ENCODE measurements at regions not wholly inside any gene's neighbourhood (a gene's known extent, or its start where the extent isn't known, plus 50 kb on each side); places are given as distances from the start of the nearest gene placed in this dataset.

DNA sequence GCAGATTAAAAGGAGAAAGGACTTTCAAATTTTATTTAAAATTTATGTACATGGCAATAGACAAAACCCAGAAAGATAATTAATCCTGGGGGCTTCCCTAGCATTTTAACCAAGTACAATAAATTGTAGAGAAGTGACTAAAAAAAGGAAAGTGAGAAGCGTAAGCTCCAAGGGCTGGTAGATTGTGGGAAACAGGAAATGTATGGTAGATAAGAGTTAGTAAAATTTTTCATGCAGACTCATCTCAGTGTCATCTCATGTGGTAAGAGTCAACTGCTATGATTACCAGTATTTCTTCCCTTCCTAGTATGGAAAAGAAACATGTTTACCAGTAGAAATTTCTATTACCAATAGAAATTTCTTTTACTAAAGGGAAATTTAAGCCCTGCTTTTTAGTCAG is 464.3 kb upstream of the AGTR1 start:
- Mint-ChIP-seq H3K4me3 (no peak overlapping the region), H3K4me1 (no peaks in the 10 kb centered on the region), H3K9me3 (no peaks in the 10 kb centered on the region), H3K36me3 (ENCODE audit: low read depth) (no peaks in the 10 kb centered on the region), H3K27ac (no peak overlapping the region), H3K27me3 (ENCODE audit: insufficient read depth, low read depth, poor library complexity) (peaks cover 2% of the 10 kb centered on the region)
- Histone ChIP-seq H3K9me2 (ENCODE audit: insufficient read depth) (peaks cover 6% of the 10 kb centered on the region), H3K27ac (ENCODE audit: low read depth) (no peak overlapping the region), H3F3A (replicated peaks; ENCODE audit: low read depth) (no peaks in the 10 kb centered on the region), H3K4me2 (no peak overlapping the region), H4K20me1 (replicated peaks; ENCODE audit: insufficient read depth) (no peaks in the 10 kb centered on the region), H3K79me2 (replicated peaks; ENCODE audit: insufficient read depth) (no peaks in the 10 kb centered on the region), H2AFZ (no peak overlapping the region), H3K4me3 (no peak overlapping the region), H3K27me3 (ENCODE audit: insufficient read depth) (no peaks in the 10 kb centered on the region), H3K36me3 (ENCODE audit: insufficient read depth) (no peaks in the 10 kb centered on the region), H3K4me1 (ENCODE audit: insufficient read depth) (no peaks in the 10 kb centered on the region)
- TF ChIP-seq STAT1 (IDR thresholded peaks at IDR 0.05; ENCODE audit: unreplicated experiment) (no peak), CREB1 (CRISPR knock-in tag; IDR thresholded peaks at IDR 0.05; ENCODE audit: low read depth) (no peak), JUNB (IDR thresholded peaks at IDR 0.05; ENCODE audit: unreplicated experiment) (no peak), NANOG (IDR thresholded peaks at IDR 0.05; ENCODE audit: borderline replicate concordance) (no peak), POLR2AphosphoS5 (IDR thresholded peaks at IDR 0.05; ENCODE audit: low read depth) (no peak), EZH2 (IDR thresholded peaks at IDR 0.05; ENCODE audit: low read depth, unreplicated experiment) (no peak), ZNF331 (CRISPR knock-in tag; IDR thresholded peaks at IDR 0.05; ENCODE audit: low read depth) (no peak), ETS1 (IDR thresholded peaks at IDR 0.05) (no peak), ZNF114 (CRISPR knock-in tag; IDR thresholded peaks at IDR 0.05) (no peak), EZH2phosphoT487 (IDR thresholded peaks at IDR 0.05; ENCODE audit: unreplicated experiment) (no peak), CTCF (conservative IDR thresholded peaks at IDR 0.05; ENCODE audit: low read depth in 2 of 2) (no peak)
- TF ChIP-seq, protein P1, sequence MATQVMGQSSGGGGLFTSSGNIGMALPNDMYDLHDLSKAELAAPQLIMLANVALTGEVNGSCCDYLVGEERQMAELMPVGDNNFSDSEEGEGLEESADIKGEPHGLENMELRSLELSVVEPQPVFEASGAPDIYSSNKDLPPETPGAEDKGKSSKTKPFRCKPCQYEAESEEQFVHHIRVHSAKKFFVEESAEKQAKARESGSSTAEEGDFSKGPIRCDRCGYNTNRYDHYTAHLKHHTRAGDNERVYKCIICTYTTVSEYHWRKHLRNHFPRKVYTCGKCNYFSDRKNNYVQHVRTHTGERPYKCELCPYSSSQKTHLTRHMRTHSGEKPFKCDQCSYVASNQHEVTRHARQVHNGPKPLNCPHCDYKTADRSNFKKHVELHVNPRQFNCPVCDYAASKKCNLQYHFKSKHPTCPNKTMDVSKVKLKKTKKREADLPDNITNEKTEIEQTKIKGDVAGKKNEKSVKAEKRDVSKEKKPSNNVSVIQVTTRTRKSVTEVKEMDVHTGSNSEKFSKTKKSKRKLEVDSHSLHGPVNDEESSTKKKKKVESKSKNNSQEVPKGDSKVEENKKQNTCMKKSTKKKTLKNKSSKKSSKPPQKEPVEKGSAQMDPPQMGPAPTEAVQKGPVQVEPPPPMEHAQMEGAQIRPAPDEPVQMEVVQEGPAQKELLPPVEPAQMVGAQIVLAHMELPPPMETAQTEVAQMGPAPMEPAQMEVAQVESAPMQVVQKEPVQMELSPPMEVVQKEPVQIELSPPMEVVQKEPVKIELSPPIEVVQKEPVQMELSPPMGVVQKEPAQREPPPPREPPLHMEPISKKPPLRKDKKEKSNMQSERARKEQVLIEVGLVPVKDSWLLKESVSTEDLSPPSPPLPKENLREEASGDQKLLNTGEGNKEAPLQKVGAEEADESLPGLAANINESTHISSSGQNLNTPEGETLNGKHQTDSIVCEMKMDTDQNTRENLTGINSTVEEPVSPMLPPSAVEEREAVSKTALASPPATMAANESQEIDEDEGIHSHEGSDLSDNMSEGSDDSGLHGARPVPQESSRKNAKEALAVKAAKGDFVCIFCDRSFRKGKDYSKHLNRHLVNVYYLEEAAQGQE (IDR thresholded peaks at IDR 0.05; ENCODE audit: unreplicated experiment), result no peak
- TF ChIP-seq, protein P2, sequence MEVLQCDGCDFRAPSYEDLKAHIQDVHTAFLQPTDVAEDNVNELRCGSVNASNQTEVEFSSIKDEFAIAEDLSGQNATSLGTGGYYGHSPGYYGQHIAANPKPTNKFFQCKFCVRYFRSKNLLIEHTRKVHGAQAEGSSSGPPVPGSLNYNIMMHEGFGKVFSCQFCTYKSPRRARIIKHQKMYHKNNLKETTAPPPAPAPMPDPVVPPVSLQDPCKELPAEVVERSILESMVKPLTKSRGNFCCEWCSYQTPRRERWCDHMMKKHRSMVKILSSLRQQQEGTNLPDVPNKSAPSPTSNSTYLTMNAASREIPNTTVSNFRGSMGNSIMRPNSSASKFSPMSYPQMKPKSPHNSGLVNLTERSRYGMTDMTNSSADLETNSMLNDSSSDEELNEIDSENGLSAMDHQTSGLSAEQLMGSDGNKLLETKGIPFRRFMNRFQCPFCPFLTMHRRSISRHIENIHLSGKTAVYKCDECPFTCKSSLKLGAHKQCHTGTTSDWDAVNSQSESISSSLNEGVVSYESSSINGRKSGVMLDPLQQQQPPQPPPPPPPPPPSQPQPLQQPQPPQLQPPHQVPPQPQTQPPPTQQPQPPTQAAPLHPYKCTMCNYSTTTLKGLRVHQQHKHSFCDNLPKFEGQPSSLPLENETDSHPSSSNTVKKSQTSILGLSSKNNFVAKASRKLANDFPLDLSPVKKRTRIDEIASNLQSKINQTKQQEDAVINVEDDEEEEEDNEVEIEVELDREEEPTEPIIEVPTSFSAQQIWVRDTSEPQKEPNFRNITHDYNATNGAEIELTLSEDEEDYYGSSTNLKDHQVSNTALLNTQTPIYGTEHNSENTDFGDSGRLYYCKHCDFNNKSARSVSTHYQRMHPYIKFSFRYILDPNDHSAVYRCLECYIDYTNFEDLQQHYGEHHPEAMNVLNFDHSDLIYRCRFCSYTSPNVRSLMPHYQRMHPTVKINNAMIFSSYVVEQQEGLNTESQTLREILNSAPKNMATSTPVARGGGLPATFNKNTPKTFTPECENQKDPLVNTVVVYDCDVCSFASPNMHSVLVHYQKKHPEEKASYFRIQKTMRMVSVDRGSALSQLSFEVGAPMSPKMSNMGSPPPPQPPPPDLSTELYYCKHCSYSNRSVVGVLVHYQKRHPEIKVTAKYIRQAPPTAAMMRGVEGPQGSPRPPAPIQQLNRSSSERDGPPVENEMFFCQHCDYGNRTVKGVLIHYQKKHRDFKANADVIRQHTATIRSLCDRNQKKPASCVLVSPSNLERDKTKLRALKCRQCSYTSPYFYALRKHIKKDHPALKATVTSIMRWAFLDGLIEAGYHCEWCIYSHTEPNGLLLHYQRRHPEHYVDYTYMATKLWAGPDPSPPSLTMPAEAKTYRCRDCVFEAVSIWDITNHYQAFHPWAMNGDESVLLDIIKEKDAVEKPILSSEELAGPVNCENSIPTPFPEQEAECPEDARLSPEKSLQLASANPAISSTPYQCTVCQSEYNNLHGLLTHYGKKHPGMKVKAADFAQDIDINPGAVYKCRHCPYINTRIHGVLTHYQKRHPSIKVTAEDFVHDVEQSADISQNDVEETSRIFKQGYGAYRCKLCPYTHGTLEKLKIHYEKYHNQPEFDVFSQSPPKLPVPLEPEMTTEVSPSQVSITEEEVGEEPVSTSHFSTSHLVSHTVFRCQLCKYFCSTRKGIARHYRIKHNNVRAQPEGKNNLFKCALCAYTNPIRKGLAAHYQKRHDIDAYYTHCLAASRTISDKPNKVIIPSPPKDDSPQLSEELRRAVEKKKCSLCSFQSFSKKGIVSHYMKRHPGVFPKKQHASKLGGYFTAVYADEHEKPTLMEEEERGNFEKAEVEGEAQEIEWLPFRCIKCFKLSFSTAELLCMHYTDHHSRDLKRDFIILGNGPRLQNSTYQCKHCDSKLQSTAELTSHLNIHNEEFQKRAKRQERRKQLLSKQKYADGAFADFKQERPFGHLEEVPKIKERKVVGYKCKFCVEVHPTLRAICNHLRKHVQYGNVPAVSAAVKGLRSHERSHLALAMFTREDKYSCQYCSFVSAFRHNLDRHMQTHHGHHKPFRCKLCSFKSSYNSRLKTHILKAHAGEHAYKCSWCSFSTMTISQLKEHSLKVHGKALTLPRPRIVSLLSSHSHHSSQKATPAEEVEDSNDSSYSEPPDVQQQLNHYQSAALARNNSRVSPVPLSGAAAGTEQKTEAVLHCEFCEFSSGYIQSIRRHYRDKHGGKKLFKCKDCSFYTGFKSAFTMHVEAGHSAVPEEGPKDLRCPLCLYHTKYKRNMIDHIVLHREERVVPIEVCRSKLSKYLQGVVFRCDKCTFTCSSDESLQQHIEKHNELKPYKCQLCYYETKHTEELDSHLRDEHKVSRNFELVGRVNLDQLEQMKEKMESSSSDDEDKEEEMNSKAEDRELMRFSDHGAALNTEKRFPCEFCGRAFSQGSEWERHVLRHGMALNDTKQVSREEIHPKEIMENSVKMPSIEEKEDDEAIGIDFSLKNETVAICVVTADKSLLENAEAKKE (CRISPR knock-in tag; IDR thresholded peaks at IDR 0.05), result no peak
- DNase-seq (ENCODE audit: low spot score) (no peak), ATAC-seq (no peak)

Measured in GM23338 (cell line).